ENCODE measurements at regions not wholly inside any gene's neighbourhood (a gene's known extent, or its start where the extent isn't known, plus 50 kb on each side); places are given as distances from the start of the nearest gene placed in this dataset.

- no peak overlapping the region for H3K4me3 ChIP-seq
- no peaks in the 10 kb centered on the region for H3K4me1 ChIP-seq (ENCODE audit: low read depth)
- no peaks in the 10 kb centered on the region for H3K9me3 ChIP-seq (ENCODE audit: low read depth)
- no peaks in the 10 kb centered on the region for H3K27me3 ChIP-seq
- TF ChIP-seq, protein P1, sequence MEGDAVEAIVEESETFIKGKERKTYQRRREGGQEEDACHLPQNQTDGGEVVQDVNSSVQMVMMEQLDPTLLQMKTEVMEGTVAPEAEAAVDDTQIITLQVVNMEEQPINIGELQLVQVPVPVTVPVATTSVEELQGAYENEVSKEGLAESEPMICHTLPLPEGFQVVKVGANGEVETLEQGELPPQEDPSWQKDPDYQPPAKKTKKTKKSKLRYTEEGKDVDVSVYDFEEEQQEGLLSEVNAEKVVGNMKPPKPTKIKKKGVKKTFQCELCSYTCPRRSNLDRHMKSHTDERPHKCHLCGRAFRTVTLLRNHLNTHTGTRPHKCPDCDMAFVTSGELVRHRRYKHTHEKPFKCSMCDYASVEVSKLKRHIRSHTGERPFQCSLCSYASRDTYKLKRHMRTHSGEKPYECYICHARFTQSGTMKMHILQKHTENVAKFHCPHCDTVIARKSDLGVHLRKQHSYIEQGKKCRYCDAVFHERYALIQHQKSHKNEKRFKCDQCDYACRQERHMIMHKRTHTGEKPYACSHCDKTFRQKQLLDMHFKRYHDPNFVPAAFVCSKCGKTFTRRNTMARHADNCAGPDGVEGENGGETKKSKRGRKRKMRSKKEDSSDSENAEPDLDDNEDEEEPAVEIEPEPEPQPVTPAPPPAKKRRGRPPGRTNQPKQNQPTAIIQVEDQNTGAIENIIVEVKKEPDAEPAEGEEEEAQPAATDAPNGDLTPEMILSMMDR (IDR thresholded peaks at IDR 0.05; ENCODE audit: low read depth, low read length), result no peak
- no peak for DNase-seq (ENCODE audit: low read depth in 1 of 2, low spot score in 1 of 2)
- no peak overlapping the region for H3K27ac ChIP-seq
- H3K36me3 ChIP-seq, result no peaks in the 10 kb centered on the region
Observed at GRCh38 chr20:48241482-48241881, 456.2 kb upstream of the SULF2 start.

DNA sequence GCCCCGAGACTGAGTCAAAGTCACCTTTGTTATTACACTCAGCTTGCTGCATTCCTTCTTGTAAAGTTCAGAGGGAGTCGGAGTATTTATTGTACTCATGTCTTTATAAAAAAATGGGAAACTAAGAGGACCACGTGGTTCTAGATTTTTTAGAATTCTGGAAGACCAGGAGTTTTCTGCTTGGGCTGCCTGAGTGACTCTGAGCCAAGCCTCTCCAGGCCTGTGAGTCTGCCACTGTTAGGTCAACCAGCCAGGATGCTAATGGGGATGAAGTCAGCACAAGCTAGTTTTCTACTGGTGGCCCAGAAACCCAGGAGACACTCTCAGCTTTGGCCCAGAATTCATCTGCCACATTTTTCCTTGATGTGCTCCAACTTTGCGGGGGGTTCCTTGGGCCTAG lies 453.5 kb upstream of the SULF2 start:
- TF ChIP-seq, protein P1 (IDR thresholded peaks at IDR 0.05; ENCODE audit: low read depth, low read length), result no peak
- Histone ChIP-seq H3K9me3 (ENCODE audit: low read depth) (no peaks in the 10 kb centered on the region), H3K27ac (no peak overlapping the region), H3K36me3 (no peaks in the 10 kb centered on the region), H3K4me3 (no peak overlapping the region), H3K4me1 (ENCODE audit: low read depth) (no peaks in the 10 kb centered on the region), H3K27me3 (no peaks in the 10 kb centered on the region)
- no peak for DNase-seq (ENCODE audit: low read depth in 1 of 2, low spot score in 1 of 2)

DNA sequence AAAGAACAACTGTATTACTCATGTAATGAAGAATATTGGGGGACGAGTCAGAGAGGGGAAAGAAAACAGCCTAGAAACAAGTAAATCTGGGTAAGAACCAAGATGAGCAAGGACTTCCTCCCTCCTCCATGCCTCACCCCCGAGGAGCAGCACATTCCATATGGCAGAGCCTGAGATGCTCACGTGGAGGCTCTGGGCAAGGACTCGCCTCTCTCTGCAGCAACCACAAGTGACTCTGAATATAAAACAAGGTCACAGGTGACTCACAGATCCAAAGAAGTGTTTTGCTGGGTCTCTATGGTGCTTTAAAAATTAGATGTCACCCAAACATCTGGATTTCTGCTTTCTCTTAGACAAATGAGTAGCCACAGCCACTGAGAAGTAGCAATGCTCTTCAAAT lies 453.0 kb upstream of the SULF2 start:
- no peaks in the 10 kb centered on the region for H3K36me3 ChIP-seq
- DNase-seq (ENCODE audit: low read depth in 1 of 2, low spot score in 1 of 2), result peak in 1 of 2 donors; percentile 39
- no peaks in the 10 kb centered on the region for H3K27me3 ChIP-seq
- H3K4me3 ChIP-seq, result no peak overlapping the region
- H3K27ac ChIP-seq, result no peak overlapping the region
- H3K4me1 ChIP-seq (ENCODE audit: low read depth), result no peaks in the 10 kb centered on the region
- no peaks in the 10 kb centered on the region for H3K9me3 ChIP-seq (ENCODE audit: low read depth)
- TF ChIP-seq, protein P1 (IDR thresholded peaks at IDR 0.05; ENCODE audit: low read depth, low read length), result no peak

GRCh38 chr20:48236000-48236970 lies 451.0 kb upstream of the SULF2 start:
- Histone ChIP-seq H3K27me3 (no peaks in the 10 kb centered on the region), H3K36me3 (no peaks in the 10 kb centered on the region), H3K9me3 (ENCODE audit: low read depth) (no peaks in the 10 kb centered on the region), H3K4me3 (no peak overlapping the region), H3K27ac (no peak overlapping the region), H3K4me1 (ENCODE audit: low read depth) (no peaks in the 10 kb centered on the region)
- no peak for DNase-seq (ENCODE audit: low read depth in 1 of 2, low spot score in 1 of 2)
- TF ChIP-seq, protein P1 (IDR thresholded peaks at IDR 0.05; ENCODE audit: low read depth, low read length), result no peak

DNA sequence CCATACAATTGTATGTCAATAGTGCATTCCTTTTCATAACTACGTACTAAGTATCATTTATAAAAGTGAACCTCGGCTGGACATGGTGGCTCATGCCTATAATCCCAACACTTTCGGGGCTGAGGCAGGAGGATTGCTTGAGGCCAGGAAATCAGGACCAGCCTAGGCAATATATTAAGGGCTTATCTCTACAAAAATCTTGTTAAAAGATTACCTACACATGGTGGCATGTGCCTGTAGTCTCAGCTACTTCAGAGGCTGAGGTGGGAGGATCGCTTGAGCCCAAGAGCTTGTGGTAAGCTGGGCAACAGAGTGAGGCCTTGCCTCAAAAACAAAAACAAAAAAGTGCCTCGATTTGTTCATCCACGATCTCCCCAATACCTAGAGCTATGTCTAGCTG lies 449.7 kb upstream of the SULF2 start:
- DNase-seq (ENCODE audit: low read depth in 1 of 2, low spot score in 1 of 2), result no peak
- H3K36me3 ChIP-seq, result no peaks in the 10 kb centered on the region
- no peak overlapping the region for H3K27ac ChIP-seq
- no peaks in the 10 kb centered on the region for H3K9me3 ChIP-seq (ENCODE audit: low read depth)
- no peaks in the 10 kb centered on the region for H3K27me3 ChIP-seq
- no peaks in the 10 kb centered on the region for H3K4me1 ChIP-seq (ENCODE audit: low read depth)
- TF ChIP-seq, protein P1 (IDR thresholded peaks at IDR 0.05; ENCODE audit: low read depth, low read length), result no peak
- no peak overlapping the region for H3K4me3 ChIP-seq
